Keratinocyte (primary cell): ENCODE measurements at regions not wholly inside any gene's neighbourhood (a gene's known extent, or its start where the extent isn't known, plus 50 kb on each side); places are given as distances from the start of the nearest gene placed in this dataset.

Experiments used
- DNase-seq: peaks from one replicate; pipeline ENCODE4 v3.0.0-alpha.2; 2011; ENCODE audit warnings: low read depth, missing footprints, low spot score
- FAIRE-seq: peaks from 2 replicates; lab custom pipeline; 2011; peaks lifted over from hg19 to GRCh38; lab: Jason Lieb, UNC
- H2AFZ ChIP-seq: 2 replicates; pipeline ENCODE4 v1.6.0; 2012; ENCODE audit warnings: low read length, control low read depth, inconsistent platforms; ENCODE audit not compliant: control insufficient read depth
- H3K27ac ChIP-seq: 2 replicates; pipeline ENCODE4 v1.5.1; 2011; ENCODE audit warnings: low read length; ENCODE audit not compliant: control insufficient read depth, insufficient read depth
- H3K27me3 ChIP-seq: 3 replicates; pipeline ENCODE4 v1.6.0; 2011; ENCODE audit warnings: low read length; ENCODE audit not compliant: control insufficient read depth, insufficient read depth; ENCODE audit errors: extremely low read depth
- H3K36me3 ChIP-seq, 2 experiments: 2 replicates in 1 of 2; 3 replicates in 1 of 2; pipeline ENCODE4 v1.5.1; 2011; ENCODE audit warnings: low read length in 2 of 2, mild to moderate bottlenecking in 1 of 2; ENCODE audit not compliant: control insufficient read depth in 2 of 2, insufficient read depth in 2 of 2; ENCODE audit errors: extremely low read depth in 1 of 2
- H3K4me1 ChIP-seq: 3 replicates; pipeline ENCODE4 v1.5.1; 2011; ENCODE audit warnings: low read length; ENCODE audit not compliant: control insufficient read depth, insufficient read depth; ENCODE audit errors: extremely low read depth
- H3K4me2 ChIP-seq: 3 replicates; pipeline ENCODE4 v1.6.0; 2011; ENCODE audit warnings: low read depth, low read length; ENCODE audit not compliant: control insufficient read depth, insufficient read depth; ENCODE audit errors: extremely low read depth
- H3K4me3 ChIP-seq, 3 experiments: fragments of 200-600 bp in 1 of 3; sonication (generic) in 1 of 3; 2 replicates in 2 of 3; 3 replicates in 1 of 3; pipeline ENCODE4 v1.5.1; 2011 to 2016; ENCODE audit warnings: low read length in 3 of 3, mild to moderate bottlenecking in 3 of 3, control low read depth in 2 of 3, inconsistent platforms in 1 of 3, low read depth in 1 of 3, mixed read lengths in 1 of 3, mixed run types in 1 of 3, moderate library complexity in 1 of 3; ENCODE audit not compliant: control insufficient read depth in 2 of 3, insufficient read depth in 2 of 3; ENCODE audit errors: extremely low read depth in 1 of 3
- H3K79me2 ChIP-seq: 2 replicates; pipeline ENCODE4 v1.6.0; 2012; ENCODE audit warnings: low read length; ENCODE audit not compliant: control insufficient read depth, insufficient read depth
- H3K9ac ChIP-seq: 3 replicates; pipeline ENCODE4 v1.6.0; 2011; ENCODE audit warnings: low read length; ENCODE audit not compliant: control insufficient read depth, insufficient read depth; ENCODE audit errors: extremely low read depth
- H3K9me1 ChIP-seq: 3 replicates; pipeline ENCODE4 v1.6.0; 2011; ENCODE audit warnings: low read length; ENCODE audit not compliant: control insufficient read depth, insufficient read depth; ENCODE audit errors: extremely low read depth
- H3K9me3 ChIP-seq: 2 replicates; pipeline ENCODE4 v1.5.1; 2012; ENCODE audit warnings: low read depth, low read length; ENCODE audit not compliant: control insufficient read depth
- H4K20me1 ChIP-seq: 3 replicates; pipeline ENCODE4 v1.6.0; 2011; ENCODE audit warnings: low read length; ENCODE audit not compliant: control insufficient read depth, insufficient read depth; ENCODE audit errors: extremely low read depth
- EZH2 ChIP-seq: IDR thresholded peaks from one replicate; pipeline ENCODE4 v1.6.1; 2012; ENCODE audit warnings: inconsistent platforms, mild to moderate bottlenecking, low read length, moderate library complexity
- dilution Hi-C: fragments of 300-500 bp; cut with MboI; formaldehyde crosslinking; loops from one replicate; pipeline ENCODE4 v1.7.0; 2020; ENCODE audit warnings: low sequenced_read_pairs; ENCODE audit not compliant: extremely low pct_ligation_motif_present
- TF ChIP-seq, protein P1 (sequence below), 3 experiments: IDR thresholded peaks in 1 of 3; conservative IDR thresholded peaks in 1 of 3; optimal IDR thresholded peaks in 1 of 3; 2 replicates in 2 of 3; 3 replicates in 1 of 3; pipeline versions ENCODE3 to v1.5.1; 2011; ENCODE audit warnings: low read length in 3 of 3, mild to moderate bottlenecking in 3 of 3, moderate library complexity in 2 of 3, control low read depth in 1 of 3, inconsistent platforms in 1 of 3; ENCODE audit not compliant: insufficient read depth in 2 of 3; ENCODE audit errors: extremely low read depth in 1 of 3

DNA sequence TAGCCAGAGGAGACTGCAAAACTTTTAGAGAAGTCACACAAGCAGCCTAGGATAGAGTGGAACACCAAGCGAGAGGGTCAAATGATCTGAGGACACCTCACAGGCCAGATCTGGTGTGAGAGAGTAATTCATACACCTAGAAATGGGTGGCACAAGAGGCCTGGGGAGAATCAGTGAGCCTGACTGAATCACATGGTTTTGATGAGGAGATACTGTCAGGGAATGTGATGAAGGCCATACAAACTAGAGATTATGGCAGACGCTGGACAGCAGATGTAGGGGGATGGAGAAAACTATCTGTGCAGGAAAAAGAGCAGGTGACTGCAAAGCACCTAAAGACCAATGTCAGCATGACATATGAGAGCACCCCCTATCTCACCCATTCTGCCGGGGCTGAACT, 105.0 kb upstream of the TTC14 start:
- no peak overlapping the region for H3K4me3 ChIP-seq
- DNase-seq (no peak), FAIRE-seq (no peak)
- no peaks in the 10 kb centered on the region for H3K9me3 ChIP-seq
- no peaks in the 10 kb centered on the region for H3K36me3 ChIP-seq
- dilution Hi-C loops = no loop called here
- H2AFZ ChIP-seq = no peak overlapping the region
- H3K79me2 ChIP-seq = no peaks in the 10 kb centered on the region
- no peaks in the 10 kb centered on the region for H3K27me3 ChIP-seq
- TF ChIP-seq EZH2 = no peak
- TF ChIP-seq, protein P1, sequence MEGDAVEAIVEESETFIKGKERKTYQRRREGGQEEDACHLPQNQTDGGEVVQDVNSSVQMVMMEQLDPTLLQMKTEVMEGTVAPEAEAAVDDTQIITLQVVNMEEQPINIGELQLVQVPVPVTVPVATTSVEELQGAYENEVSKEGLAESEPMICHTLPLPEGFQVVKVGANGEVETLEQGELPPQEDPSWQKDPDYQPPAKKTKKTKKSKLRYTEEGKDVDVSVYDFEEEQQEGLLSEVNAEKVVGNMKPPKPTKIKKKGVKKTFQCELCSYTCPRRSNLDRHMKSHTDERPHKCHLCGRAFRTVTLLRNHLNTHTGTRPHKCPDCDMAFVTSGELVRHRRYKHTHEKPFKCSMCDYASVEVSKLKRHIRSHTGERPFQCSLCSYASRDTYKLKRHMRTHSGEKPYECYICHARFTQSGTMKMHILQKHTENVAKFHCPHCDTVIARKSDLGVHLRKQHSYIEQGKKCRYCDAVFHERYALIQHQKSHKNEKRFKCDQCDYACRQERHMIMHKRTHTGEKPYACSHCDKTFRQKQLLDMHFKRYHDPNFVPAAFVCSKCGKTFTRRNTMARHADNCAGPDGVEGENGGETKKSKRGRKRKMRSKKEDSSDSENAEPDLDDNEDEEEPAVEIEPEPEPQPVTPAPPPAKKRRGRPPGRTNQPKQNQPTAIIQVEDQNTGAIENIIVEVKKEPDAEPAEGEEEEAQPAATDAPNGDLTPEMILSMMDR (optimal IDR thresholded peaks at IDR 0.05 in 1 of 3, IDR thresholded peaks at IDR 0.05 in 1 of 3, conservative IDR thresholded peaks at IDR 0.05 in 1 of 3; ENCODE audit: extremely low read depth in 1 of 3, insufficient read depth in 2 of 3, low read length in 3 of 3) = no peak
- no peak overlapping the region for H3K9ac ChIP-seq
- peaks cover 2% of the 10 kb centered on the region for H3K4me1 ChIP-seq
- H4K20me1 ChIP-seq = no peaks in the 10 kb centered on the region
- no peak overlapping the region for H3K27ac ChIP-seq
- no peak overlapping the region for H3K4me2 ChIP-seq
- H3K9me1 ChIP-seq = no peaks in the 10 kb centered on the region

DNA sequence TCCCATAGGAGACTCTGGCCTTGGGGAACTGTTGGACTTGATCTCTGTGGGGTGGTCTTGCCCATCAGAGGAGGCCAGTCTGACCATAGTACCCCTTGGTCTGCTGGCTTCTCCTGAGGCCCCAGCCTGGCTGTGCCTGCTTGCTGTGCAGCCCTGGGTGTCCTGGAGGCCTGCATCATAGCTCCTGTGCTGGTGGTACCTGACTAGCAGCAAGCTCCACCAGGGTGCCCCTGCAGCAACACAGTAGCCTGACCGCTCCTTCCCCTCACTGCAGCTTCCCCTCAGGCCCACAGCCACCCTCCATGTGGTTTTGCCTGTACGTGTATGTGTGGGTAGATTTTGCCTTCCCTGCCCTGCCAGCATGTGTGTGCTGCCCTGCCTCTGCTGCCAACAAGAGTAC, 85.6 kb upstream of the TTC14 start:
- Histone ChIP-seq H3K4me1 (no peaks in the 10 kb centered on the region), H3K9ac (no peak overlapping the region), H3K4me2 (no peak overlapping the region), H3K79me2 (no peaks in the 10 kb centered on the region), H2AFZ (no peak overlapping the region), H4K20me1 (no peaks in the 10 kb centered on the region), H3K27me3 (no peaks in the 10 kb centered on the region), H3K4me3 (no peak overlapping the region), H3K9me1 (no peaks in the 10 kb centered on the region), H3K36me3 (no peaks in the 10 kb centered on the region), H3K9me3 (no peaks in the 10 kb centered on the region), H3K27ac (no peak overlapping the region)
- FAIRE-seq (no peak), DNase-seq (no peak)
- TF ChIP-seq, protein P1 (optimal IDR thresholded peaks at IDR 0.05 in 1 of 3, IDR thresholded peaks at IDR 0.05 in 1 of 3, conservative IDR thresholded peaks at IDR 0.05 in 1 of 3; ENCODE audit: extremely low read depth in 1 of 3, insufficient read depth in 2 of 3, low read length in 3 of 3) = no peak
- no peak for TF ChIP-seq EZH2
- dilution Hi-C loops = no loop called here
